ENCODE measurements at regions not wholly inside any gene's neighbourhood (a gene's known extent, or its start where the extent isn't known, plus 50 kb on each side); places are given as distances from the start of the nearest gene placed in this dataset.
A peak's percentile ranks its signal among the peaks of the same experiment; 100 is the strongest.

DNA sequence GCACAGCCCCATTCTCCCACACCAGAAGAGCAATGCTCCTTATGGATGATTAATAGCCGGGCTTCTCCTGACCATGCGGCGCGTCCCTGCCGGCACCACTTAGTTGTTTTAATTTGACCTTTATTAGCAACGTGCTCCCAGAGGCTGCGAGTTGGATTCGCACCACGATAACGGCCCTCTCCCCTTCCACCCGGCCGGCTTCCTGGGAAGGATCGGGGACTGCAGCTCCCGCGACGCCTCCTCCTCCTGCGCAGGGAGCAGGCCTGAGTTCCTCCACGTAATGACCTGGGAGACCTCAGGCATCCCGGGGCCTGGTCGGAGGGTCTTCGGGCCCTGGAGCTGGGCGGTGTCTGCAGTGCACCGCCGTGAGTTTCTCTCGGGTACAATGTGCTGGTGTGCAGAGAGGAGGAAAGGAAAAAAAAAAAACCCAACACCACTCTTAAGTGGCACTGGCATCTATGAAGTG, 243.3 kb upstream of the TOPAZ1 start:
- TF ChIP-seq CHD1 (IDR thresholded peaks at IDR 0.05; ENCODE audit: low read depth, low read length) (no peak), NFE2L2 (IDR thresholded peaks at IDR 0.05; ENCODE audit: low read depth, low read length) (no peak), BHLHE40 (IDR thresholded peaks at IDR 0.05; ENCODE audit: low read depth, low read length) (no peak), RFX5 (IDR thresholded peaks at IDR 0.05; ENCODE audit: low read depth, low read length) (no peak), FOS (IDR thresholded peaks at IDR 0.05; ENCODE audit: low read depth, low read length) (no peak), POLR2A (IDR thresholded peaks at IDR 0.05; ENCODE audit: low read depth, low read length) (no peak), MXI1 (IDR thresholded peaks at IDR 0.05; ENCODE audit: borderline replicate concordance, low read depth, low read length) (no peak), RCOR1 (IDR thresholded peaks at IDR 0.05; ENCODE audit: insufficient replicate concordance, low read length) (no peak), RAD21 (IDR thresholded peaks at IDR 0.05; ENCODE audit: low read length) (no peak), MAFK (IDR thresholded peaks at IDR 0.05; ENCODE audit: low read depth, low read length) (no peak), SMC3 (IDR thresholded peaks at IDR 0.05; ENCODE audit: low read depth, low read length) (no peak), MAZ (IDR thresholded peaks at IDR 0.05; ENCODE audit: borderline replicate concordance, low read depth, low read length) (no peak)
- TF ChIP-seq, protein P1, sequence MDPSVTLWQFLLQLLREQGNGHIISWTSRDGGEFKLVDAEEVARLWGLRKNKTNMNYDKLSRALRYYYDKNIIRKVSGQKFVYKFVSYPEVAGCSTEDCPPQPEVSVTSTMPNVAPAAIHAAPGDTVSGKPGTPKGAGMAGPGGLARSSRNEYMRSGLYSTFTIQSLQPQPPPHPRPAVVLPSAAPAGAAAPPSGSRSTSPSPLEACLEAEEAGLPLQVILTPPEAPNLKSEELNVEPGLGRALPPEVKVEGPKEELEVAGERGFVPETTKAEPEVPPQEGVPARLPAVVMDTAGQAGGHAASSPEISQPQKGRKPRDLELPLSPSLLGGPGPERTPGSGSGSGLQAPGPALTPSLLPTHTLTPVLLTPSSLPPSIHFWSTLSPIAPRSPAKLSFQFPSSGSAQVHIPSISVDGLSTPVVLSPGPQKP (IDR thresholded peaks at IDR 0.05; ENCODE audit: borderline replicate concordance, low read depth, low read length) = no peak
- TF ChIP-seq, protein P2, sequence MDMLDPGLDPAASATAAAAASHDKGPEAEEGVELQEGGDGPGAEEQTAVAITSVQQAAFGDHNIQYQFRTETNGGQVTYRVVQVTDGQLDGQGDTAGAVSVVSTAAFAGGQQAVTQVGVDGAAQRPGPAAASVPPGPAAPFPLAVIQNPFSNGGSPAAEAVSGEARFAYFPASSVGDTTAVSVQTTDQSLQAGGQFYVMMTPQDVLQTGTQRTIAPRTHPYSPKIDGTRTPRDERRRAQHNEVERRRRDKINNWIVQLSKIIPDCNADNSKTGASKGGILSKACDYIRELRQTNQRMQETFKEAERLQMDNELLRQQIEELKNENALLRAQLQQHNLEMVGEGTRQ (IDR thresholded peaks at IDR 0.05; ENCODE audit: low read depth, low read length) = no peak
- H3K9ac ChIP-seq (ENCODE audit: low read depth, low read length) = no peak overlapping the region

More for the DNA sequence above, 243.3 kb upstream of the TOPAZ1 start:
- H3K9me1 ChIP-seq (ENCODE audit: insufficient read depth, low read length) = no peaks in the 10 kb centered on the region
- H3K23ac ChIP-seq (ENCODE audit: low read depth, low read length) = no peak overlapping the region
- H2BK5ac ChIP-seq (ENCODE audit: low read depth, low read length, poor library complexity, severe bottlenecking) = no peak overlapping the region
- H3K4me3 ChIP-seq (ENCODE audit: insufficient read depth, low read depth, low read length) = no peak overlapping the region; the same call in 1 of the 2 replicates
- H4K91ac ChIP-seq (ENCODE audit: insufficient read depth, low read depth, low read length) = no peak overlapping the region
- intact Hi-C loops (cut with micrococcal nuclease) (loop anchor here (10.0 kb wide), 1 partner anchor 454 kb away; no protein-coding TSS in a partner anchor), in situ Hi-C loops (cut with MboI; ENCODE audit: low sequenced_read_pairs) (no loop called here), dilution Hi-C loops (cut with HindIII; ENCODE audit: low sequenced_read_pairs, unreplicated experiment) (no loop called here)
- no peaks in the 10 kb centered on the region for H3K36me3 ChIP-seq (ENCODE audit: control insufficient read depth, insufficient read depth, low read length)
- no peak overlapping the region for H2BK20ac ChIP-seq (ENCODE audit: low read depth, low read length)
- peak overlapping the region; percentile 57; the same call in 1 of the 2 replicates for H3K4me2 ChIP-seq (ENCODE audit: low read depth, low read length)
- H2BK15ac ChIP-seq (ENCODE audit: low read depth, low read length) = no peak overlapping the region
- BruUV-seq (replicated peaks) = no TSS peak
- H3K27ac ChIP-seq (ENCODE audit: insufficient read depth, low read length) = no peak overlapping the region
- peak overlapping the region; percentile 57 for H2AFZ ChIP-seq (replicated peaks; ENCODE audit: low read length, poor library complexity)
- no peak overlapping the region for H3K14ac ChIP-seq (replicated peaks; ENCODE audit: low read depth, low read length)
- peaks cover 72% of the 10 kb centered on the region for H3K27me3 ChIP-seq (ENCODE audit: control insufficient read depth, insufficient read depth, low read length)
- no peaks in the 10 kb centered on the region; the same call in 1 of the 2 replicates for H3K4me1 ChIP-seq (ENCODE audit: control insufficient read depth, insufficient read depth, low read length)
- H2AK5ac ChIP-seq (ENCODE audit: low read depth, low read length) = no peak overlapping the region
- no peak overlapping the region for H4K8ac ChIP-seq (ENCODE audit: low read depth in 2 of 2, low read length in 2 of 2)
- ATAC-seq (ENCODE audit: low read depth) (no peak), DNase-seq (no peak)
- no peak overlapping the region for H4K5ac ChIP-seq (ENCODE audit: low read depth, low read length)
- WGBS, 2 experiments (ENCODE audit: extremely low coverage in 2 of 2, insufficient read length in 1 of 2) = 8% methylated on average over 7 of the region's 25 CpGs; no CpG with 5 or more reads in 1 of the 2 experiments
- no peak overlapping the region for H2AK9ac ChIP-seq (replicated peaks; ENCODE audit: low read depth, low read length, poor library complexity)
- H2BK120ac ChIP-seq (ENCODE audit: low read depth, low read length) = no peak overlapping the region
- ChIA-PET CTCF (no interaction called here), POLR2A (ENCODE audit: unreplicated experiment) (no interaction called here)
- no peak overlapping the region for H3K56ac ChIP-seq (ENCODE audit: extremely low read depth, insufficient read depth, low read length)
- no peak overlapping the region for H3K18ac ChIP-seq (ENCODE audit: low read depth, low read length)
- H3K9me3 ChIP-seq (ENCODE audit: control insufficient read depth, insufficient read depth, low read length) = peaks cover 8% of the 10 kb centered on the region; the same call in 1 of the 2 replicates
- no peaks in the 10 kb centered on the region for H4K20me1 ChIP-seq (ENCODE audit: insufficient read depth, low read length)
- H3K79me1 ChIP-seq (ENCODE audit: low read depth in 1 of 2, low read length in 2 of 2) = no peaks in the 10 kb centered on the region
- no peak overlapping the region for H3K4ac ChIP-seq (ENCODE audit: low read depth, low read length)

All from IMR-90 (cell line).